ENCODE measurements at regions not wholly inside any gene's neighbourhood (a gene's known extent, or its start where the extent isn't known, plus 50 kb on each side); places are given as distances from the start of the nearest gene placed in this dataset.

DNA sequence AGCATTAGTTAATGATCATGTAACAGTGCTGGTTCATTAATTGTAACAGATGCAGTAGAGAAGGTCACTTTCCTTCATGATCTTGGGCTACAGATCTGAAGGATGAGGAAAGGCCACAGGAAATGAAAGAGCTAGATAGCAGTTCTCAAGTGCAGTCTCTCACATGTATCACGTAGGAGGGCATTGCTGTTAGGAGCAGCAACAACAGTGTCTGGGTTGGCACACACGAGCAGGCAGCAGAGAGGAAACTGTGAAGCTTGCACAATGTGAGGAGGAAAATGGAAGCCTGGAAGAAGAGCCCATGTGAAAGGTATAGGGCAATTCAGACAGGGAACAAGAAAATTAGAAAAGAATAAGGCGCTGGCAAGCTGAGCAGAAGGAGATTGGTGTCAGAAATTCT, 1741.5 kb downstream of the PCDH9 start:
- POLR2A ChIA-PET, result no interaction called here
- TF ChIP-seq, protein P1, sequence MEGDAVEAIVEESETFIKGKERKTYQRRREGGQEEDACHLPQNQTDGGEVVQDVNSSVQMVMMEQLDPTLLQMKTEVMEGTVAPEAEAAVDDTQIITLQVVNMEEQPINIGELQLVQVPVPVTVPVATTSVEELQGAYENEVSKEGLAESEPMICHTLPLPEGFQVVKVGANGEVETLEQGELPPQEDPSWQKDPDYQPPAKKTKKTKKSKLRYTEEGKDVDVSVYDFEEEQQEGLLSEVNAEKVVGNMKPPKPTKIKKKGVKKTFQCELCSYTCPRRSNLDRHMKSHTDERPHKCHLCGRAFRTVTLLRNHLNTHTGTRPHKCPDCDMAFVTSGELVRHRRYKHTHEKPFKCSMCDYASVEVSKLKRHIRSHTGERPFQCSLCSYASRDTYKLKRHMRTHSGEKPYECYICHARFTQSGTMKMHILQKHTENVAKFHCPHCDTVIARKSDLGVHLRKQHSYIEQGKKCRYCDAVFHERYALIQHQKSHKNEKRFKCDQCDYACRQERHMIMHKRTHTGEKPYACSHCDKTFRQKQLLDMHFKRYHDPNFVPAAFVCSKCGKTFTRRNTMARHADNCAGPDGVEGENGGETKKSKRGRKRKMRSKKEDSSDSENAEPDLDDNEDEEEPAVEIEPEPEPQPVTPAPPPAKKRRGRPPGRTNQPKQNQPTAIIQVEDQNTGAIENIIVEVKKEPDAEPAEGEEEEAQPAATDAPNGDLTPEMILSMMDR (IDR thresholded peaks at IDR 0.05; ENCODE audit: control extremely low read depth, extremely low read depth, low read depth, missing control alignments), result no peak
- DNase-seq (ENCODE audit: extremely low spot score), result no peak
- CTCF ChIA-PET, result no interaction called here

DNA sequence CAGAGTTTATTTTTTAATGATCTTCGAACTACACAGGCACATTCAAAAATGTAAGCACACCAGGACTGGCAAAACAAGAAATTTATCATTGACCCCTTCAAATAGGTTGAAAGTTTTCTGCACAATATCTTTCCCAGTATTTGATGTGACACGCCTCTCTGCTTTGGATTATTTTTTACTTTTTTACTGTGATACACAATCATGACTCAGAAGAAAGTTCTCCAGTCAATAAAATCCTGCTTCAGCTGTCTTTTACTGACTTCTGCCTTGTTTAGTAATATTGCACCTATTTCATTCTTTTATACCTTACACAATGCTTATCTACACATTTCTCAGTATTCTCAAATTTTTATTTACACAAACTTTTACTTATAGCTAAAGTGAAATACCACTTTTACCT, 1750.4 kb downstream of the PCDH9 start:
- CTCF ChIA-PET, result no interaction called here
- DNase-seq (ENCODE audit: extremely low spot score), result no peak
- POLR2A ChIA-PET, result no interaction called here
- TF ChIP-seq, protein P1 (IDR thresholded peaks at IDR 0.05; ENCODE audit: control extremely low read depth, extremely low read depth, low read depth, missing control alignments), result no peak

DNA sequence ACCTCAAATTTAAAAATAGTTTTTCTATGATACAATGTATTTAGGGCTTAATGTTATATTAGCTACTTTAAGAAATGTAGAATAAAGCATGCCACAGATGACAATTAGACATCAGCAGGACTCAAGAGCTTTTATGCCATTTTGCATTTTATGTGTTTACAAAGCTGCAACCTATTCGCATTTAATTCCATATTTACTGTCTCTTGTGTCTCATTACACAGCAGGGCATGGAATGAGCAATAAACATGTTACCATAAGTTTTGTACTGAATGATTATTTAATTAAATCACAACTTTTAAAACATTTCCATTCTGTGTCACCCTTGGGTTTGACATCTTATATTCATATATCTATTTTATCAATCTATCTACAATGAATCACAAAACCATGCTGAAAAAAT, 1756.9 kb downstream of the PCDH9 start:
- ChIA-PET CTCF (interaction anchor here (2.1 kb wide), 1 partner anchor 11 kb away, joined by 6 read pairs; no protein-coding TSS in a partner anchor), POLR2A (no interaction called here)
- no peak for DNase-seq (ENCODE audit: extremely low spot score)
- TF ChIP-seq, protein P1 (IDR thresholded peaks at IDR 0.05; ENCODE audit: control extremely low read depth, extremely low read depth, low read depth, missing control alignments), result no peak

DNA sequence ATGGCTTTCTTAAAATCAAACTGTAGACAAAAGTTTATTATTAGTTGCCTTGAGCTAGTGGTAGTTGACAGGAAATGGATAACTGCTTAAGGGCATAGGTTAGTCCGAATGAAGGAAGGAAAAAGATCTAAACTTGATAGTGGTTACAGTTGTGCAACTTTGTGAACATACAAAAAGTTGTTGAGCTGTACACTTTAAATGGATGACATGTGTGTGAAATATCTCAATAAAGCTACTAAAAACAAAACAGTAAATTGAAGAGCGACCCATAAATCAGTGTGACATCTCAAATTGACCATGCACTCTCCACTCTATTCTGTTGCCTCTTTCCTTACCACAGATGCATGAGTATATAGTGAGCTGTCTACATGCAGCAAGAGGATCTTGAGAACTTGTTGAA, 1757.8 kb downstream of the PCDH9 start:
- POLR2A ChIA-PET, result no interaction called here
- TF ChIP-seq, protein P1 (IDR thresholded peaks at IDR 0.05; ENCODE audit: control extremely low read depth, extremely low read depth, low read depth, missing control alignments), result no peak
- no peak for DNase-seq (ENCODE audit: extremely low spot score)
- CTCF ChIA-PET, result interaction anchor here (2.1 kb wide), 1 partner anchor 10 kb away, joined by 6 read pairs; no protein-coding TSS in a partner anchor

DNA sequence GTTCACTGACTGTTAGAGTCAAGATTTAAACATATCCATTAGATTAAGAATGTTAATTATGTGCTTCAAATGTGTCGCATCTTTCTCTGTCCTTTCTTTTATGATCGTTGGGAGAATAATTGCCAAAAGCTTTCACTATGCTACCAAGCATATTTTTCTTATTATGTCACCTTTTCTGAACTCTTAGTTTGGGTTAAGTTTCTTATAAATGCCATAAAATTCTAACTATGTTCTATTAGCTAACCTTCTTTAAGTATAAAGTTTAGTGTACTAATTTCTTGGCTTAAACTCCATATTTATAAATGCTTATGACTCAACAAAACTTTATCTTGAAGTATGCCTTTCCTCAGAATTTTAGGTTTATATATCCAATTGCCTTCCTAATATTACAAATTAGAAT, 1759.4 kb downstream of the PCDH9 start:
- TF ChIP-seq, protein P1 (IDR thresholded peaks at IDR 0.05; ENCODE audit: control extremely low read depth, extremely low read depth, low read depth, missing control alignments), result no peak
- no peak for DNase-seq (ENCODE audit: extremely low spot score)
- ChIA-PET POLR2A (no interaction called here), CTCF (no interaction called here)

DNA sequence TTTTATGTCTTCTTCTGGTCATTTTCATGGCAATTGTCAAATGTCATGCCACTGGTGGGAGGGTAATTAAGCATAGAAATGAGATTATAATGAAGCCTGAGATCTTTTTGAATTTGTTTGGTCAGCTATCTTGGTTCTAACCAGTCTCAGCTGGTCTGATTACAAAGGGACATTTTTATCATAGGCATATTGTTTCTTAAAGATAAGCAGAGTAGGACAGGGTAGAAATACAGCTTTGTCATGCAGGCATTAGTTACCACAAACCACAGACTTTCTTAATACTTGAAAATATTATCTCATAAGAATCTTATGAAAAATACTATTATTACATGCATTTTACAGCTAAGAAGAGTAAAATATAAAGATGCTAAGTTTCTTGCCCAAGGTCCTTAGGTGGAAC, 1761.5 kb downstream of the PCDH9 start:
- POLR2A ChIA-PET, result no interaction called here
- no peak for DNase-seq (ENCODE audit: extremely low spot score)
- TF ChIP-seq, protein P1 (IDR thresholded peaks at IDR 0.05; ENCODE audit: control extremely low read depth, extremely low read depth, low read depth, missing control alignments), result no peak
- CTCF ChIA-PET, result no interaction called here

DNA sequence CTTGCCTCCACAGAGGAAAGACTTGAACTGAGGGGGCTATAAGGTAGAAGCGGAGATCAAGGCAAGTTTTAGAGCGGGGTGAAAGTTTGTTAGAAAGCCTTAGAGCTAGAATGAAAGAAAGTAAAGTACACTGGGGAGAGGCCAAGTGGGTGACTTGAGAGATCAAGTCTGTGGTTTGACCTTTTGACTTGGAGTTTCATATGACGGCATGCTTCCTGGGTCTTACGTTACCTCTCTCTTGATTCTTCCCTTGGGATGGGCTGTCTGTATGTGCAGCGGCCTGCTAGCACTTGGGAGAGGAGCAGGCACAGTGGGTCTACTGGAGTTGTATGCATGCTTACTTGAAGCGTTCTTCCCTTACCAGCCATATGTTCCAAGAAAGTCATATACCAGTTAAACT, 1768.5 kb downstream of the PCDH9 start:
- ChIA-PET POLR2A (no interaction called here), CTCF (interaction anchor here (1.2 to 1.9 kb wide), 2 partner anchors 10 to 16 kb away, joined by 3 to 6 read pairs; no protein-coding TSS in a partner anchor)
- no peak for DNase-seq (ENCODE audit: extremely low spot score)
- TF ChIP-seq, protein P1 (IDR thresholded peaks at IDR 0.05; ENCODE audit: control extremely low read depth, extremely low read depth, low read depth, missing control alignments), result no peak
